Small intestine (tissue), 7 donors: ENCODE measurements at regions not wholly inside any gene's neighbourhood (a gene's known extent, or its start where the extent isn't known, plus 50 kb on each side); places are given as distances from the start of the nearest gene placed in this dataset.

ENCODE experiments used
- DNase-seq, 2 donors: peaks; one replicate each; pipeline versions ENCODE4 v3.0.0 to v3.0.0-alpha.2; 2013
- FAIRE-seq: peaks from 2 replicates; lab custom pipeline; 2012; peaks lifted over from hg19 to GRCh38; lab: Jason Lieb, UNC
- H3K27ac ChIP-seq, 3 donors: one replicate each; pipeline ENCODE4 v1.5.1; 2013; ENCODE audit warnings: low read length in 2 of 3, mild to moderate bottlenecking in 2 of 3, control low read depth in 1 of 3, inconsistent platforms in 1 of 3, low read depth in 1 of 3, moderate library complexity in 1 of 3
- H3K27me3 ChIP-seq, 3 donors: one replicate each; pipeline ENCODE4 v1.6.1; 2013; ENCODE audit warnings: low read length in 3 of 3, inconsistent platforms in 1 of 3; ENCODE audit not compliant: control insufficient read depth in 3 of 3, insufficient read depth in 3 of 3
- H3K36me3 ChIP-seq, 3 donors: one replicate each; pipeline ENCODE4 v1.6.1; 2013; ENCODE audit warnings: low read length in 3 of 3, inconsistent platforms in 1 of 3, low read depth in 1 of 3, mild to moderate bottlenecking in 1 of 3, moderate library complexity in 1 of 3; ENCODE audit not compliant: control insufficient read depth in 3 of 3, insufficient read depth in 2 of 3
- H3K4me1 ChIP-seq, 3 donors: one replicate each; pipeline ENCODE4 v1.6.1; 2013; ENCODE audit warnings: low read length in 2 of 3, inconsistent platforms in 1 of 3, low read depth in 1 of 3, mild to moderate bottlenecking in 1 of 3, moderate library complexity in 1 of 3; ENCODE audit not compliant: control insufficient read depth in 3 of 3, insufficient read depth in 2 of 3
- H3K4me3 ChIP-seq, 3 donors: one replicate each; pipeline ENCODE4 v1.5.1; 2013; ENCODE audit warnings: low read length in 3 of 3, control low read depth in 1 of 3, inconsistent platforms in 1 of 3, low read depth in 1 of 3, mild to moderate bottlenecking in 1 of 3, moderate library complexity in 1 of 3
- H3K9me3 ChIP-seq, 2 donors: one replicate each; pipeline ENCODE4 v1.6.1; 2013; ENCODE audit warnings: low read depth in 1 of 2, low read length in 1 of 2; ENCODE audit not compliant: control insufficient read depth in 2 of 2, insufficient read depth in 1 of 2
- WGBS, 3 donors: extraction: QIAGEN DNeasy Blood & Tissue Kit; methylation state at CpG; one replicate each; pipeline ENCODE4 v1.1.7; 2013; 5-methylcytosine and 5-hydroxymethylcytosine counted together
- donor health status: healthy with polysubstance abuse.
- donor health status: control.
- donor health status: control.
- donor health status: Bipolar disorder and iron deficiency.
- donor health status: healthy.

GRCh38 chrX:94743478-94743877 lies 1069.5 kb downstream of the FAM133A start:
- Histone ChIP-seq H3K9me3 (peaks cover 0 to 2% of the 10 kb centered on the region in 2 donors), H3K4me1 (no peaks in the 10 kb centered on the region), H3K4me3 (no peak overlapping the region), H3K27me3 (no peaks in the 10 kb centered on the region), H3K36me3 (no peaks in the 10 kb centered on the region), H3K27ac (no peak overlapping the region)
- FAIRE-seq, result no peak
- DNase-seq, result no peak

GRCh38 chrX:94744786-94745185 lies 1070.8 kb downstream of the FAM133A start:
- 70 to 80% (median 71%) methylated on average over 3 of the region's 3 CpGs for WGBS, 3 donors

GRCh38 chrX:94751611-94752010 lies 1077.6 kb downstream of the FAM133A start:
- Histone ChIP-seq H3K4me1 (no peaks in the 10 kb centered on the region), H3K36me3 (no peaks in the 10 kb centered on the region), H3K27ac (no peak overlapping the region), H3K4me3 (no peak overlapping the region), H3K27me3 (no peaks in the 10 kb centered on the region), H3K9me3 (no peaks in the 10 kb centered on the region)
- FAIRE-seq, result no peak
- DNase-seq, result no peak

More at GRCh38 chrX:94744786-94745185, 1070.8 kb downstream of the FAM133A start:
- DNase-seq (no peak), FAIRE-seq (no peak)
- H3K27me3 ChIP-seq, result no peaks in the 10 kb centered on the region
- no peak overlapping the region for H3K27ac ChIP-seq
- no peaks in the 10 kb centered on the region for H3K9me3 ChIP-seq
- H3K36me3 ChIP-seq, result no peaks in the 10 kb centered on the region
- H3K4me1 ChIP-seq, result no peaks in the 10 kb centered on the region
- no peak overlapping the region for H3K4me3 ChIP-seq

- WGBS, 3 donors, result 89 to 93% (median 92%) methylated on average over 3 of the region's 3 CpGs
- Histone ChIP-seq H3K9me3 (no peaks in the 10 kb centered on the region), H3K27ac (no peak overlapping the region), H3K4me1 (no peaks in the 10 kb centered on the region), H3K4me3 (no peak overlapping the region), H3K27me3 (no peaks in the 10 kb centered on the region), H3K36me3 (no peaks in the 10 kb centered on the region)
- DNase-seq (no peak), FAIRE-seq (no peak)
These were observed 1078.6 kb downstream of the FAM133A start for GRCh38 chrX:94752434-94753169.

- 39 to 53% (median 43%) methylated on average over 1 of the region's 1 CpG for WGBS, 3 donors
- H3K4me3 ChIP-seq, result no peak overlapping the region
- H3K4me1 ChIP-seq, result no peaks in the 10 kb centered on the region
- no peaks in the 10 kb centered on the region for H3K9me3 ChIP-seq
- no peaks in the 10 kb centered on the region for H3K27me3 ChIP-seq
- H3K36me3 ChIP-seq, result no peaks in the 10 kb centered on the region
- no peak for FAIRE-seq
- no peak overlapping the region for H3K27ac ChIP-seq
- DNase-seq, result no peak
These were observed 1084.1 kb downstream of the FAM133A start for GRCh38 chrX:94758130-94758529.

- H3K27ac ChIP-seq, result no peak overlapping the region
- no peak overlapping the region for H3K4me3 ChIP-seq
- H3K4me1 ChIP-seq, result no peaks in the 10 kb centered on the region
- FAIRE-seq, result no peak
- 51 to 80% (median 52%) methylated on average over 2 of the region's 2 CpGs for WGBS, 3 donors
- H3K36me3 ChIP-seq, result no peaks in the 10 kb centered on the region
- no peaks in the 10 kb centered on the region for H3K9me3 ChIP-seq
- no peak for DNase-seq
- no peaks in the 10 kb centered on the region for H3K27me3 ChIP-seq
These were observed 1101.6 kb downstream of the FAM133A start for GRCh38 chrX:94775640-94776039.

- WGBS, 3 donors, result 91 to 100% (median 98%) methylated on average over 1 of the region's 1 CpG
- FAIRE-seq, result no peak
- Histone ChIP-seq H3K4me3 (no peak overlapping the region), H3K9me3 (peaks cover 0 to 3% of the 10 kb centered on the region in 2 donors), H3K27ac (no peak overlapping the region), H3K27me3 (no peaks in the 10 kb centered on the region), H3K36me3 (no peaks in the 10 kb centered on the region), H3K4me1 (no peaks in the 10 kb centered on the region)
- DNase-seq, result no peak
These were observed 1139.5 kb downstream of the FAM133A start for GRCh38 chrX:94813541-94813940.

GRCh38 chrX:94814216-94814615 lies 1140.2 kb downstream of the FAM133A start:
- Histone ChIP-seq H3K36me3 (no peaks in the 10 kb centered on the region), H3K27me3 (no peaks in the 10 kb centered on the region), H3K27ac (no peak overlapping the region), H3K9me3 (peaks cover 0 to 3% of the 10 kb centered on the region in 2 donors), H3K4me1 (no peaks in the 10 kb centered on the region), H3K4me3 (no peak overlapping the region)
- DNase-seq (no peak), FAIRE-seq (no peak)
- WGBS, 3 donors, result 0 to 62% (median 42%) methylated on average over 1 of the region's 1 CpG

- Histone ChIP-seq H3K9me3 (no peaks in the 10 kb centered on the region), H3K4me3 (no peak overlapping the region), H3K27me3 (no peaks in the 10 kb centered on the region), H3K27ac (no peak overlapping the region), H3K36me3 (no peaks in the 10 kb centered on the region), H3K4me1 (no peaks in the 10 kb centered on the region)
- FAIRE-seq (no peak), DNase-seq (no peak)
- WGBS, 3 donors, result 40 to 64% (median 53%) methylated on average over 2 of the region's 2 CpGs
These were observed 1156.7 kb downstream of the FAM133A start for GRCh38 chrX:94830717-94831116.
